MM.1S (cell line): ENCODE measurements at regions not wholly inside any gene's neighbourhood (a gene's known extent, or its start where the extent isn't known, plus 50 kb on each side); places are given as distances from the start of the nearest gene placed in this dataset.

Source experiments
- DNase-seq: peaks from one replicate; pipeline ENCODE4 v3.0.0-alpha.2; 2015
- H2AFZ ChIP-seq: fragments of 300-600 bp; sonication (generic); 2 replicates; pipeline ENCODE4 v1.6.0; 2016; ENCODE audit warnings: antibody characterized with exemption, low read length
- H3F3A ChIP-seq: fragments of 300-600 bp; sonication (generic); 2 replicates; pipeline ENCODE4 v1.6.1; 2016; ENCODE audit warnings: mild to moderate bottlenecking, antibody characterized with exemption, low read length, moderate library complexity, mixed read lengths; ENCODE audit not compliant: insufficient read depth
- H3K27ac ChIP-seq: fragments of 300-600 bp; sonication (generic); 2 replicates; pipeline ENCODE4 v1.5.1; 2016; ENCODE audit warnings: mild to moderate bottlenecking, low read length
- H3K27me3 ChIP-seq: fragments of 300-600 bp; sonication (generic); replicated peaks from 2 replicates; pipeline ENCODE4 v1.6.0; 2016; ENCODE audit warnings: low read length; ENCODE audit not compliant: insufficient read depth
- H3K36me3 ChIP-seq: fragments of 300-600 bp; sonication (generic); replicated peaks from 2 replicates; pipeline ENCODE4 v1.6.1; 2016; ENCODE audit warnings: mild to moderate bottlenecking, low read length, mixed read lengths; ENCODE audit not compliant: insufficient read depth
- H3K4me1 ChIP-seq: fragments of 300-600 bp; sonication (generic); 2 replicates; pipeline ENCODE4 v1.6.1; 2016; ENCODE audit warnings: low read length, mixed read lengths
- H3K4me2 ChIP-seq: fragments of 300-600 bp; sonication (generic); 2 replicates; pipeline ENCODE4 v1.6.0; 2016; ENCODE audit warnings: low read depth, low read length
- H3K4me3 ChIP-seq: fragments of 300-600 bp; sonication (generic); 2 replicates; pipeline ENCODE4 v1.5.1; 2016; ENCODE audit warnings: low read length, mixed read lengths
- H3K79me2 ChIP-seq: fragments of 300-600 bp; sonication (generic); 2 replicates; pipeline ENCODE4 v1.6.1; 2016; ENCODE audit warnings: mixed run types, low read length, mixed read lengths
- H3K9ac ChIP-seq: fragments of 300-600 bp; sonication (generic); 2 replicates; pipeline ENCODE4 v1.6.1; 2016; ENCODE audit warnings: low read length, mixed read lengths
- H3K9me2 ChIP-seq: fragments of 300-600 bp; sonication (generic); replicated peaks from 2 replicates; pipeline ENCODE4 v1.6.1; 2016; ENCODE audit warnings: mild to moderate bottlenecking, low read length, mixed read lengths; ENCODE audit not compliant: insufficient read depth
- H3K9me3 ChIP-seq: fragments of 300-600 bp; sonication (generic); replicated peaks from 2 replicates; pipeline ENCODE4 v1.6.1; 2016; ENCODE audit warnings: mild to moderate bottlenecking, low read length, mixed read lengths; ENCODE audit not compliant: insufficient read depth
- H4K20me1 ChIP-seq: fragments of 300-600 bp; sonication (generic); 2 replicates; pipeline ENCODE4 v1.6.1; 2016; ENCODE audit warnings: mild to moderate bottlenecking, low read length, moderate library complexity, mixed read lengths; ENCODE audit not compliant: insufficient read depth
- EZH2 ChIP-seq: fragments of 300-600 bp; sonication (generic); optimal IDR thresholded peaks from 2 replicates; pipeline ENCODE3; 2017; ENCODE audit warnings: low read depth, mild to moderate bottlenecking, antibody characterized with exemption, low read length, mixed read lengths
- EZH2phosphoT487 ChIP-seq: fragments of 300-600 bp; sonication (generic); IDR thresholded peaks from 2 replicates; pipeline ENCODE4 v1.6.1; 2018; ENCODE audit warnings: antibody characterized with exemption, low read length
- TF ChIP-seq, protein P1 (sequence below): fragments of 300-600 bp; sonication (generic); IDR thresholded peaks from 2 replicates; pipeline ENCODE4 v1.5.1; 2016; ENCODE audit warnings: antibody characterized with exemption, low read length, mixed read lengths

DNA sequence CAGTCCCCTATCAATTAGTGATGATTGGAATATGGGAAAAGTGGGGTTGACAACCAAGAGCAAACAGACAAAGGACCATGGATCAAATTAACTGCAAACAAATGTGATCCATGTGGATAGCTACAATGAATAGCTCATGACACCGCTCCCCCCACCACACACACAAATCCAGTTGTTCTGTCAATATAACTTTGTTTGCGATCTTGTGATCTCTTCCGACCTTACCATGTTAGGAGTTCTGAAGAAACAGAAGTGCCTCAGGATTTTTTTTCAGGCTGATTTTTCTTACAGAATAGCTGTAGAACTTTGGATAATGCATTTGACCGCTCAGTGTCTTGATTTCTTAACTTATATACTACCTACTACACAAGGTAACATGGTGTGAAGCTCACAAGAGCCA lies 116.6 kb downstream of the SH2D1A start:
- no peak overlapping the region for H3K4me3 ChIP-seq
- no peak overlapping the region for H2AFZ ChIP-seq
- no peaks in the 10 kb centered on the region for H4K20me1 ChIP-seq
- H3K4me1 ChIP-seq: no peaks in the 10 kb centered on the region
- no peak overlapping the region for H3K27ac ChIP-seq
- no peak overlapping the region for H3K4me2 ChIP-seq
- no peaks in the 10 kb centered on the region for H3K79me2 ChIP-seq
- no peaks in the 10 kb centered on the region for H3K27me3 ChIP-seq
- no peak for TF ChIP-seq EZH2phosphoT487
- TF ChIP-seq, protein P1, sequence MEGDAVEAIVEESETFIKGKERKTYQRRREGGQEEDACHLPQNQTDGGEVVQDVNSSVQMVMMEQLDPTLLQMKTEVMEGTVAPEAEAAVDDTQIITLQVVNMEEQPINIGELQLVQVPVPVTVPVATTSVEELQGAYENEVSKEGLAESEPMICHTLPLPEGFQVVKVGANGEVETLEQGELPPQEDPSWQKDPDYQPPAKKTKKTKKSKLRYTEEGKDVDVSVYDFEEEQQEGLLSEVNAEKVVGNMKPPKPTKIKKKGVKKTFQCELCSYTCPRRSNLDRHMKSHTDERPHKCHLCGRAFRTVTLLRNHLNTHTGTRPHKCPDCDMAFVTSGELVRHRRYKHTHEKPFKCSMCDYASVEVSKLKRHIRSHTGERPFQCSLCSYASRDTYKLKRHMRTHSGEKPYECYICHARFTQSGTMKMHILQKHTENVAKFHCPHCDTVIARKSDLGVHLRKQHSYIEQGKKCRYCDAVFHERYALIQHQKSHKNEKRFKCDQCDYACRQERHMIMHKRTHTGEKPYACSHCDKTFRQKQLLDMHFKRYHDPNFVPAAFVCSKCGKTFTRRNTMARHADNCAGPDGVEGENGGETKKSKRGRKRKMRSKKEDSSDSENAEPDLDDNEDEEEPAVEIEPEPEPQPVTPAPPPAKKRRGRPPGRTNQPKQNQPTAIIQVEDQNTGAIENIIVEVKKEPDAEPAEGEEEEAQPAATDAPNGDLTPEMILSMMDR: no peak
- TF ChIP-seq EZH2: no peak
- H3K9me3 ChIP-seq: no peaks in the 10 kb centered on the region
- no peak overlapping the region for H3K9ac ChIP-seq
- H3K9me2 ChIP-seq: no peaks in the 10 kb centered on the region
- H3K36me3 ChIP-seq: no peaks in the 10 kb centered on the region
- DNase-seq: no peak
- no peaks in the 10 kb centered on the region for H3F3A ChIP-seq

DNA sequence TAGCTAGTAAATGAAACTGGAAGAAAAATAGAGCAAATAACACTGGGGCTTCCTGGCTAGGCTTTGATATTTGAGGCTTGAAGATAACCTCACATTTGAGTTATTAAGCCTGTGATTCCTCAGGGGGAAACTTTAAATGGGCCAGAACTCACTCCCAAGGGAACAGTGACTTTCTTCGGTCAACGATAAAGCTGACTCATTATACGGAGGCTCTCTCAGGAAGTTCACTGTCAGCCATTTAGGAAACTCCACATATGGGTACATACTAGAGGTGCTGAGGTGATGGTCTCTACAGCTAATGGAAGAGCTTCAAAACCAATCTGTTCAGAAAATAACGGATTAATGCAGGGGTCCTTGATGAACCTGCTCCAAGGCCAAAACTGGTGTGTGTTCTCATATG lies 120.8 kb downstream of the SH2D1A start:
- H3K9ac ChIP-seq: no peak overlapping the region

DNA sequence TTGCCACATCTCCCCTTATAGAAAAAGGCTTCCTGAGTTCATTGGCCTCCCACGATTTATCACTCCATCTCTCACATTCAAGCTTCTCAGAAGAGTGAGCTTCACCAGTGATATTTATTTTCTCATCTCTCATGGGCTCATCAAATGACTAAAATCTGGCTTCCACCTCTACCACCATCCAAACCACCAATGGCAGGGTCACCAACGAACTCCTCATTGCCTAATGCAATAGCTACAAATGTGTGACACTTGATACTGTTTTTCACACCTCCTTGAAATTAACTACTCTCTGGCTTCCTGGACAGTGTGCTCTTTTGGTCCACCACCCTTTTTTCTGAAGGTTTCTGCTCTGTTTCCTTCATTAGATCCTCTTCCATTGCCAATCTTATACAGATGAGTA lies 129.0 kb downstream of the SH2D1A start:
- Histone ChIP-seq H3K9me2 (no peaks in the 10 kb centered on the region), H4K20me1 (no peaks in the 10 kb centered on the region), H3K9me3 (no peaks in the 10 kb centered on the region), H2AFZ (no peak overlapping the region), H3K27ac (no peak overlapping the region), H3K79me2 (no peaks in the 10 kb centered on the region), H3F3A (no peaks in the 10 kb centered on the region), H3K4me1 (no peaks in the 10 kb centered on the region), H3K4me2 (no peak overlapping the region), H3K4me3 (no peak overlapping the region), H3K36me3 (no peaks in the 10 kb centered on the region), H3K9ac (no peak overlapping the region), H3K27me3 (no peaks in the 10 kb centered on the region)
- no peak for DNase-seq
- TF ChIP-seq EZH2 (no peak), EZH2phosphoT487 (no peak)
- TF ChIP-seq, protein P1: no peak

More for the DNA sequence above, 120.8 kb downstream of the SH2D1A start:
- H3K4me2 ChIP-seq: no peak overlapping the region
- H3K9me2 ChIP-seq: no peaks in the 10 kb centered on the region
- no peak for TF ChIP-seq EZH2
- H4K20me1 ChIP-seq: no peaks in the 10 kb centered on the region
- no peak overlapping the region for H2AFZ ChIP-seq
- no peaks in the 10 kb centered on the region for H3K36me3 ChIP-seq
- H3K79me2 ChIP-seq: no peaks in the 10 kb centered on the region
- no peaks in the 10 kb centered on the region for H3K27me3 ChIP-seq
- H3K4me3 ChIP-seq: no peak overlapping the region
- H3K27ac ChIP-seq: no peak overlapping the region
- H3K9me3 ChIP-seq: no peaks in the 10 kb centered on the region
- no peaks in the 10 kb centered on the region for H3F3A ChIP-seq
- H3K4me1 ChIP-seq: no peaks in the 10 kb centered on the region
- DNase-seq: no peak

DNA sequence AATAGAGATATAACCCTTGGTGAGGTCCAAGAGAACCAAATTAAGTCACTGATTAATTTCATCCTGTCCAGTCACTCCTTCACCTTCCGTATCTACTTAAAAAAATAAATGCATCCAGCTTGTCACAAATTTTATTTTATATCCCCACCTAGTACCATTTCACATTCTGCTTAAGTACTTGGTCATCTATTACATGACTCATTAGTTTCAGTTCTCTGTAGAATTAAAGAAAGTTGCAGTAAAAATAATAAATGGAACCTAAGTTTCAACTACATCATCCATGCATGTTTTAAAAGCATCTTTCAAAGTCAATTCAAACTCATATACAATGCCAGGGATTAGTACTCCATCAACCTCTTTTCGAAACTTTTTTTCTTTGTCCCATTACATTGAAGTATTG lies 130.2 kb downstream of the SH2D1A start:
- Histone ChIP-seq H3K4me1 (no peaks in the 10 kb centered on the region), H2AFZ (no peak overlapping the region), H3F3A (no peaks in the 10 kb centered on the region), H3K9me2 (no peaks in the 10 kb centered on the region), H3K9ac (no peak overlapping the region), H4K20me1 (no peaks in the 10 kb centered on the region), H3K27me3 (no peaks in the 10 kb centered on the region), H3K4me2 (no peak overlapping the region), H3K9me3 (no peaks in the 10 kb centered on the region), H3K4me3 (no peak overlapping the region), H3K36me3 (no peaks in the 10 kb centered on the region), H3K27ac (no peak overlapping the region), H3K79me2 (no peaks in the 10 kb centered on the region)
- no peak for DNase-seq
- TF ChIP-seq, protein P1: no peak
- TF ChIP-seq EZH2phosphoT487: no peak
- no peak for TF ChIP-seq EZH2
